ENCODE measurements at regions not wholly inside any gene's neighbourhood (a gene's known extent, or its start where the extent isn't known, plus 50 kb on each side); places are given as distances from the start of the nearest gene placed in this dataset.

DNA sequence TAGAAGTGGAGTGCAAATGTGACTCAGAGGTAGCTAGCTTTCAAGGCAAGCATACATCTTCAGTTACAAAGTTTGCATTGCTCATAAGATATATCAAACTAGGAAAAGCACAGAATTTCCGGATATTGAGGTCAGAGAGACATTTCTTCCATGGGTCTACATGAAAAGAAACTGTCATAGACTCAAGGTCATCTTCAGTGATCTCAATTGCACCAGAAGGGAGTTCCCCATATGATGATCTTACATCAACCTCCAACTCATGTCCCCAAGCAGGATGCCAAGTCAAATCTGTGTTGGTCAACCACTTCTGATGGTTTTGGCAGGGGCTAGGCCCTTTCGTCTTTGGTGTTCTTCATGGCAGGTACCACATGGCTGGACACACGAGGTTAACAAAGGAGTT lies 459.9 kb upstream of the MAF start:
- Mint-ChIP-seq H3K27ac (no peak overlapping the region), H3K36me3 (no peaks in the 10 kb centered on the region), H3K4me1 (peaks cover 10% of the 10 kb centered on the region), H3K4me3 (no peak overlapping the region), H3K27me3 (ENCODE audit: low read depth) (peaks cover 10% of the 10 kb centered on the region), H3K9me3 (no peaks in the 10 kb centered on the region)
- DNase-seq (ENCODE audit: low spot score in 2 of 2, unreplicated experiment in 2 of 2), result no peak
- TF ChIP-seq, protein P1, sequence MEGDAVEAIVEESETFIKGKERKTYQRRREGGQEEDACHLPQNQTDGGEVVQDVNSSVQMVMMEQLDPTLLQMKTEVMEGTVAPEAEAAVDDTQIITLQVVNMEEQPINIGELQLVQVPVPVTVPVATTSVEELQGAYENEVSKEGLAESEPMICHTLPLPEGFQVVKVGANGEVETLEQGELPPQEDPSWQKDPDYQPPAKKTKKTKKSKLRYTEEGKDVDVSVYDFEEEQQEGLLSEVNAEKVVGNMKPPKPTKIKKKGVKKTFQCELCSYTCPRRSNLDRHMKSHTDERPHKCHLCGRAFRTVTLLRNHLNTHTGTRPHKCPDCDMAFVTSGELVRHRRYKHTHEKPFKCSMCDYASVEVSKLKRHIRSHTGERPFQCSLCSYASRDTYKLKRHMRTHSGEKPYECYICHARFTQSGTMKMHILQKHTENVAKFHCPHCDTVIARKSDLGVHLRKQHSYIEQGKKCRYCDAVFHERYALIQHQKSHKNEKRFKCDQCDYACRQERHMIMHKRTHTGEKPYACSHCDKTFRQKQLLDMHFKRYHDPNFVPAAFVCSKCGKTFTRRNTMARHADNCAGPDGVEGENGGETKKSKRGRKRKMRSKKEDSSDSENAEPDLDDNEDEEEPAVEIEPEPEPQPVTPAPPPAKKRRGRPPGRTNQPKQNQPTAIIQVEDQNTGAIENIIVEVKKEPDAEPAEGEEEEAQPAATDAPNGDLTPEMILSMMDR (IDR thresholded peaks at IDR 0.05; ENCODE audit: unreplicated experiment), result no peak

DNA sequence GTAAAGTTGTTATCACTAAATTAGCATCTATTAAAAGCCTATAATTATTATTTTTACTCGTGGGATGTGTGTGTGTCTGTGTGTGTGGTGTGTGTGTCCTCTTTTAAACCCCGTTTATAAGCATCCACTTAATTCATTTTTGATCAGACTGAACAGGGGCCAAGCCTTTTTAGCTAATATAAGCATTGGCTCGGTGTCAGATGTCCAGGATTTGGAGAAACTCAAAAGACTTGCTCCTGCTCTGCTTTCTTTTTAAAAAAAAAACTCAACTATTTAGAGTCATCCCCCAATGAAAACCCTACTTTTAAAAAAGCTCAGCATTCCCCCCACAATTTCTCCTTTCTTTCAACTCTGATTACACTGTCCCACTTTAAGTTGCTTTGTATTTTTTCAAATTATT lies 459.3 kb upstream of the MAF start:
- no peaks in the 10 kb centered on the region for H3K9me3 Mint-ChIP-seq
- H3K27ac Mint-ChIP-seq, result no peak overlapping the region
- TF ChIP-seq, protein P1 (IDR thresholded peaks at IDR 0.05; ENCODE audit: unreplicated experiment), result no peak
- H3K4me3 Mint-ChIP-seq, result no peak overlapping the region
- H3K4me1 Mint-ChIP-seq, result peaks cover 10% of the 10 kb centered on the region
- H3K36me3 Mint-ChIP-seq, result no peaks in the 10 kb centered on the region
- DNase-seq (ENCODE audit: low spot score in 2 of 2, unreplicated experiment in 2 of 2), result no peak
- H3K27me3 Mint-ChIP-seq (ENCODE audit: low read depth), result peaks cover 12% of the 10 kb centered on the region

DNA sequence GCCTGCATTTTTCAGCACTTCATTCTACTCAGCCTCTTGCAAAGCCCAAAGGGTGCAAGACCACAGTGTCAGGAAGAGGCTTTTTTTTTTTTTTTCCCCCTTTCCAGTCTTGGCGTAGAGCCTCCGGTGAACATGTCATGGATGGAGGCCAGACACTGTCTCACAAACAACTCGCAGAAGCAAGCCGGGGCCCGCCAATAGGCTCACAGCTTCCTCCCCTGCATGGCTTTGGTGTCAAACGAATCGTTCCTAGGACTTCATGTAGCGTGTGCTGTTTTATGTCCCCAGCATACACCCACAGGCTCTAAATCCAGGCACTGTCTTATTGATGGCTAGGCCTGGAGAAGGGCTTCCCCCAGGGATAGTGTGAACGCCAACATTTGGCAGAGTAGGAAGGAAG lies 457.7 kb upstream of the MAF start:
- peaks cover 3% of the 10 kb centered on the region for H3K4me1 Mint-ChIP-seq
- H3K36me3 Mint-ChIP-seq, result no peaks in the 10 kb centered on the region
- no peak for DNase-seq (ENCODE audit: low spot score in 2 of 2, unreplicated experiment in 2 of 2)
- no peak overlapping the region for H3K4me3 Mint-ChIP-seq
- H3K27ac Mint-ChIP-seq, result peak overlapping the region; percentile 50
- TF ChIP-seq, protein P1 (IDR thresholded peaks at IDR 0.05; ENCODE audit: unreplicated experiment), result no peak
- no peaks in the 10 kb centered on the region for H3K9me3 Mint-ChIP-seq
- H3K27me3 Mint-ChIP-seq (ENCODE audit: low read depth), result peaks cover 9% of the 10 kb centered on the region

DNA sequence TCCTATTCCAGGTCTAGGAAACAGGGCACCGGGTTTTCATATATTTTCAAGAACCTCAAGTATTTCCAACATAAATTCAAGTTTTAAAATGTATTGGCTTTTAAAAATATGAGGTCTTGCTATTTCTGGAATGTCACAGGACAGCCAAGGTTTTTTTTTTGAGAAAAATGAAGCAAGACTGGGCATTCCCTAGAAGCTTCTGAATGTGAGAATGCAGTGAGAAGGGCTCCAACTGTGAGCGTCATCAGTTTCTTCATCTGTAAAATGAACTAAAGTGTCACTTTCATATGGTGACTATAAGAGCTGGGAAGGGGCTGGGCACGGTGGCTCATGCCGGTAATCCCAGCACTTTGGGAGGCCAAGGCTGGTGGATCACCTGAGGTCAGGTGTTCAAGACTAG lies 455.8 kb upstream of the MAF start:
- Mint-ChIP-seq H3K4me1 (peaks cover 3% of the 10 kb centered on the region), H3K27me3 (ENCODE audit: low read depth) (peaks cover 11% of the 10 kb centered on the region), H3K36me3 (no peaks in the 10 kb centered on the region), H3K9me3 (no peaks in the 10 kb centered on the region), H3K27ac (no peak overlapping the region), H3K4me3 (no peak overlapping the region)
- TF ChIP-seq, protein P1 (IDR thresholded peaks at IDR 0.05; ENCODE audit: unreplicated experiment), result no peak
- no peak for DNase-seq (ENCODE audit: low spot score in 2 of 2, unreplicated experiment in 2 of 2)

DNA sequence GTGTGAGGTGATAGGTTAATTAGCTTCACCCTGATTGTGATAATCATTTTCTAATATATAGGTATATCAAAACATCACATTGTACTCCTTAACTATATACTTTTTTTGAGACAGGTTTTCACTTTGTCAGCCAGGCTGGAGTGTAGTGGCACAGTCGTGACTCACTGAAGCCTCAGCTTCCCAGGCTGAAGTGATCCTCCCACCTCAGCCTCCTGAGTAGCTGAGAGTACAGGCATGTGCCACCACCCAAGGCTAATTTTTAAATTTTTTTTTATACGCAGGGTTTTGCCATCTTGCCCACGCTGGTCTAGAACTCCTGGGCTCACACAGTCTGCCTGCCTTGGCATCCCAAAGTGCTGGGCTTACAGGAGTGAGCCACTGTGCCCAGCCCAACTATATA lies 455.3 kb upstream of the MAF start:
- H3K4me1 Mint-ChIP-seq, result peaks cover 3% of the 10 kb centered on the region
- no peak for DNase-seq (ENCODE audit: low spot score in 2 of 2, unreplicated experiment in 2 of 2)
- H3K4me3 Mint-ChIP-seq, result no peak overlapping the region
- H3K27me3 Mint-ChIP-seq (ENCODE audit: low read depth), result peaks cover 10% of the 10 kb centered on the region
- TF ChIP-seq, protein P1 (IDR thresholded peaks at IDR 0.05; ENCODE audit: unreplicated experiment), result no peak
- no peak overlapping the region for H3K27ac Mint-ChIP-seq
- H3K36me3 Mint-ChIP-seq, result no peaks in the 10 kb centered on the region
- H3K9me3 Mint-ChIP-seq, result no peaks in the 10 kb centered on the region

DNA sequence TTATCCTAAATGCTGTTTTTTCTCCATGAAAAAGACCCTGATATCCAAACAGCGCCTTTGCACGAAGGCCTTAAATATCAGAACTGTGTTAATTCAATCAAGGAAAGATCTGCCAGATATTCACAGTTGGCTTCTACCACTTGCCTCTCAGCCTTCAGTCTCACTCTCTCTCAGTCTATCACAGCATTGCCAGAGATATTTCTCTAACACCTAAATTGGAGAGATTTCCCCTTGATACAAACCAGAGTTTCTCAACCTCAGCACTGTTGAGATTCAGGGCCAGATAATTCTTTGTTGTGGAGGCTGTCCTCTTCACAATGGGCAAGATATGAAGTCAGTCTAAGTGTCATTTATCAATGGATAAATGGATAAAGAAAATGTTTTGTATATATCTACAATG lies 454.1 kb upstream of the MAF start:
- no peak overlapping the region for H3K27ac Mint-ChIP-seq
- no peaks in the 10 kb centered on the region for H3K9me3 Mint-ChIP-seq
- H3K36me3 Mint-ChIP-seq, result no peaks in the 10 kb centered on the region
- peaks cover 12% of the 10 kb centered on the region for H3K27me3 Mint-ChIP-seq (ENCODE audit: low read depth)
- peaks cover 3% of the 10 kb centered on the region for H3K4me1 Mint-ChIP-seq
- TF ChIP-seq, protein P1 (IDR thresholded peaks at IDR 0.05; ENCODE audit: unreplicated experiment), result no peak
- no peak for DNase-seq (ENCODE audit: low spot score in 2 of 2, unreplicated experiment in 2 of 2)
- no peak overlapping the region for H3K4me3 Mint-ChIP-seq
